B cell (primary cell): ENCODE measurements at regions not wholly inside any gene's neighbourhood (a gene's known extent, or its start where the extent isn't known, plus 50 kb on each side); places are given as distances from the start of the nearest gene placed in this dataset.

ENCODE experiments used
- ATAC-seq: fragments of 200-7000 bp; cut with Tn5 transposase; one replicate; pipeline ENCODE4 v1.10.0; 2021; ENCODE audit warnings: low read depth, mild to moderate bottlenecking, moderate number of reproducible peaks, moderate library complexity
- CTCF ChIA-PET: fragments of 350-600 bp; sonication (Branson Sonifier 250); formaldehyde crosslinking; loops from one replicate; lab custom pipeline; 2021; ENCODE audit warnings: antibody characterized with exemption, inconsistent platforms; lab: Charles Lee
- POLR2A ChIA-PET: fragments of 350-600 bp; sonication (Branson Sonifier 250); formaldehyde crosslinking; loops from one replicate; lab custom pipeline; 2021; ENCODE audit warnings: antibody characterized with exemption; lab: Charles Lee
- DNase-seq: peaks from one replicate; pipeline ENCODE4 v3.0.0; 2013
- H2AFZ ChIP-seq: 2 replicates; pipeline ENCODE4 v1.6.1; 2012; ENCODE audit warnings: mild to moderate bottlenecking, low read depth, low read length; ENCODE audit not compliant: insufficient read depth, poor library complexity, severe bottlenecking
- H3K27ac ChIP-seq, 2 donors: 1 replicate in 1 of 2; 2 replicates in 1 of 2; pipeline ENCODE4 v1.5.1; 2012 to 2013; ENCODE audit warnings: low read length in 2 of 2, mild to moderate bottlenecking in 2 of 2, moderate library complexity in 1 of 2
- H3K27me3 ChIP-seq, 4 experiments: fragments of 200-600 bp in 1 of 4; sonication (generic) in 1 of 4; replicated peaks in 1 of 4; 1 replicate in 2 of 4; 2 replicates in 2 of 4; pipeline versions ENCODE4 v1.6.1 to v1.7.0; 2013 to 2016; ENCODE audit warnings: low read length in 3 of 4, mild to moderate bottlenecking in 2 of 4, mixed read lengths in 1 of 4, moderate library complexity in 1 of 4; ENCODE audit not compliant: insufficient read depth in 4 of 4, control insufficient read depth in 3 of 4; ENCODE audit errors: control extremely low read depth in 1 of 4
- H3K36me3 ChIP-seq, 2 experiments: replicated peaks in 1 of 2; 1 replicate in 1 of 2; 2 replicates in 1 of 2; pipeline versions ENCODE4 v1.6.1 to v1.7.1; 2013; ENCODE audit warnings: low read length in 1 of 2; ENCODE audit not compliant: insufficient read depth in 2 of 2, control insufficient read depth in 1 of 2; ENCODE audit errors: control extremely low read depth in 1 of 2, extremely low read depth in 1 of 2
- H3K4me1 ChIP-seq, 2 donors: fragments of 200-600 bp in 1 of 2; sonication (generic) in 1 of 2; 1 replicate in 1 of 2; 2 replicates in 1 of 2; pipeline versions ENCODE4 v1.5.1 to v1.6.1; 2013 to 2017; ENCODE audit warnings: low read length in 2 of 2; ENCODE audit not compliant: control insufficient read depth in 2 of 2, insufficient read depth in 2 of 2
- H3K4me2 ChIP-seq: replicated peaks from 2 replicates; pipeline ENCODE3; 2012; ENCODE audit warnings: mild to moderate bottlenecking, low read depth, low read length; ENCODE audit not compliant: poor library complexity, severe bottlenecking
- H3K4me3 ChIP-seq, 5 experiments: fragments of 200-600 bp in 1 of 5; sonication (generic) in 1 of 5; 1 replicate in 3 of 5; 2 replicates in 2 of 5; pipeline versions ENCODE4 v1.5.1 to v1.7.0; 2011 to 2016; ENCODE audit warnings: low read length in 4 of 5, mild to moderate bottlenecking in 4 of 5, low read depth in 2 of 5, control low read depth in 1 of 5, moderate library complexity in 1 of 5; ENCODE audit not compliant: insufficient read depth in 1 of 5; ENCODE audit errors: control extremely low read depth in 1 of 5, extremely low read depth in 1 of 5
- H3K79me2 ChIP-seq: fragments of 200-600 bp; sonication (generic); one replicate; pipeline ENCODE4 v1.6.0; 2016; ENCODE audit warnings: low read length; ENCODE audit not compliant: control insufficient read depth, insufficient read depth
- H3K9ac ChIP-seq: fragments of 200-600 bp; sonication (generic); 2 replicates; pipeline ENCODE4 v1.6.1; 2017; ENCODE audit warnings: mild to moderate bottlenecking, low read length, moderate library complexity
- H3K9me3 ChIP-seq, 3 donors: one replicate each; pipeline versions ENCODE4 v1.6.1 to v1.7.1; 2013; ENCODE audit warnings: low read length in 2 of 3; ENCODE audit not compliant: control insufficient read depth in 2 of 3, insufficient read depth in 1 of 3; ENCODE audit errors: control extremely low read depth in 1 of 3
- H4K20me1 ChIP-seq: 2 replicates; pipeline ENCODE4 v1.6.0; 2012; ENCODE audit warnings: mild to moderate bottlenecking, low read length; ENCODE audit not compliant: insufficient read depth, control insufficient read depth, poor library complexity, severe bottlenecking
- H3K27ac Mint-ChIP-seq: one replicate; pipeline ENCODE4 v1.8.0; 2021; ENCODE audit warnings: mixed read lengths
- H3K27me3 Mint-ChIP-seq: one replicate; pipeline ENCODE4 v1.8.0; 2021; ENCODE audit warnings: mixed read lengths
- H3K4me1 Mint-ChIP-seq: one replicate; pipeline ENCODE4 v1.8.0; 2021; ENCODE audit warnings: mixed read lengths
- H3K4me3 Mint-ChIP-seq: one replicate; pipeline ENCODE4 v1.8.0; 2021; ENCODE audit warnings: mixed read lengths
- H3K9me3 Mint-ChIP-seq: one replicate; pipeline ENCODE4 v1.8.0; 2022; ENCODE audit warnings: mixed read lengths; ENCODE audit not compliant: insufficient read depth
- CTCF ChIP-seq: fragments of 200-600 bp; IDR thresholded peaks from one replicate; pipeline ENCODE4 v1.8.0; 2022; ENCODE audit warnings: antibody characterized with exemption, mild to moderate bottlenecking
- EZH2 ChIP-seq: IDR thresholded peaks from 2 replicates; pipeline ENCODE4 v1.6.1; 2012; ENCODE audit warnings: borderline replicate concordance, low read depth, mild to moderate bottlenecking, moderate library complexity, low read length; ENCODE audit not compliant: insufficient read depth, poor library complexity, severe bottlenecking
- WGBS: methylation state at CpG from one replicate; pipeline ENCODE4 v1.1.5; 2013; ENCODE audit warnings: missing lambda C conversion rate; ENCODE audit not compliant: insufficient coverage; 5-methylcytosine and 5-hydroxymethylcytosine counted together
- intact Hi-C: fragments of 100-400 bp; cut with micrococcal nuclease; formaldehyde crosslinking; loops from one replicate; pipeline ENCODE4 v1.10.0; 2022

GRCh38 chr6:27575594-27576361 lies 102.9 kb upstream of the ZNF184 start:
- DNase-seq: no peak
- Histone ChIP-seq H3K27ac (no peak overlapping the region), H3K4me1 (no peaks in the 10 kb centered on the region), H3K9me3 (peaks cover 0 to 11% (median 0%) of the 10 kb centered on the region in 3 donors), H3K9ac (no peak overlapping the region), H3K4me2 (no peak overlapping the region), H3K4me3 (no peak overlapping the region), H4K20me1 (no peaks in the 10 kb centered on the region), H3K79me2 (no peaks in the 10 kb centered on the region), H2AFZ (no peak overlapping the region), H3K36me3 (no peaks in the 10 kb centered on the region), H3K27me3 (peaks cover 0 to 14% (median 8%) of the 10 kb centered on the region in 4 experiments)
- Mint-ChIP-seq H3K27ac (no peak overlapping the region), H3K9me3 (no peaks in the 10 kb centered on the region), H3K4me3 (no peak overlapping the region), H3K4me1 (no peaks in the 10 kb centered on the region), H3K27me3 (peaks cover 44% of the 10 kb centered on the region)
- TF ChIP-seq CTCF (no peak), EZH2 (no peak)
- ChIA-PET CTCF (no interaction called here), POLR2A (no interaction called here)
- ATAC-seq: no peak
- intact Hi-C loops: no loop called here
- WGBS: 77% methylated on average over 6 of the region's 10 CpGs

- no peak overlapping the region for H3K9ac ChIP-seq
- H3K79me2 ChIP-seq: no peaks in the 10 kb centered on the region
- no peak overlapping the region for H3K4me2 ChIP-seq
- Mint-ChIP-seq H3K27me3 (peaks cover 61% of the 10 kb centered on the region), H3K4me1 (peaks cover 5% of the 10 kb centered on the region), H3K9me3 (no peaks in the 10 kb centered on the region), H3K4me3 (no peak overlapping the region), H3K27ac (no peak overlapping the region)
- H3K9me3 ChIP-seq: peaks cover 0 to 14% (median 0%) of the 10 kb centered on the region in 3 donors
- peaks cover 0 to 7% of the 10 kb centered on the region in 2 donors for H3K4me1 ChIP-seq
- H3K4me3 ChIP-seq: no peak overlapping the region
- DNase-seq (no peak), ATAC-seq (no peak)
- TF ChIP-seq CTCF (no peak), EZH2 (no peak)
- no peak overlapping the region for H2AFZ ChIP-seq
- H3K27me3 ChIP-seq: peaks cover 0 to 48% (median 30%) of the 10 kb centered on the region in 4 experiments
- H3K27ac ChIP-seq: no peak overlapping the region
- CTCF ChIA-PET: no interaction called here
- 45% methylated on average over 5 of the region's 13 CpGs for WGBS
- H4K20me1 ChIP-seq: no peaks in the 10 kb centered on the region
- H3K36me3 ChIP-seq: no peaks in the 10 kb centered on the region
- POLR2A ChIA-PET: no interaction called here
- intact Hi-C loops: no loop called here
Observed at GRCh38 chr6:27568226-27568897, 95.5 kb upstream of the ZNF184 start.
